SK-N-MC (cell line): ENCODE measurements at regions not wholly inside any gene's neighbourhood (a gene's known extent, or its start where the extent isn't known, plus 50 kb on each side); places are given as distances from the start of the nearest gene placed in this dataset.
A peak's percentile ranks its signal among the peaks of the same experiment; 100 is the strongest.
"Not testable (repeated sequence)": the region's sequence is repeated elsewhere in the genome, so short reads cannot be mapped to it uniquely, and the experiment has no call there.

ENCODE experiments used
- DNase-seq: peaks from one replicate; pipeline ENCODE4 v3.0.0-alpha.2; 2011; ENCODE audit warnings: low read depth, low spot score
- H3K27ac ChIP-seq: fragments of 200-600 bp; sonication (generic); 2 replicates; pipeline ENCODE4 v1.5.1; 2016; ENCODE audit warnings: mixed run types
- H3K36me3 ChIP-seq: fragments of 200-600 bp; sonication (generic); 2 replicates; pipeline ENCODE4 v1.6.1; 2017; ENCODE audit warnings: antibody characterized with exemption, low read length, mixed read lengths; ENCODE audit not compliant: insufficient read depth
- H3K4me3 ChIP-seq: fragments of 200-600 bp; sonication (generic); 2 replicates; pipeline ENCODE4 v1.5.1; 2016
- H3K9ac ChIP-seq: fragments of 200-600 bp; sonication (generic); 2 replicates; pipeline ENCODE4 v1.8.0; 2017; ENCODE audit warnings: mixed run types, mixed read lengths; ENCODE audit not compliant: insufficient read length
- H3K9me3 ChIP-seq: fragments of 200-600 bp; sonication (generic); 2 replicates; pipeline ENCODE4 v1.6.1; 2017; ENCODE audit warnings: low read depth, mild to moderate bottlenecking, antibody characterized with exemption, low read length, moderate library complexity, mixed read lengths
- EZH2 ChIP-seq: fragments of 200-600 bp; sonication (generic); IDR thresholded peaks from one replicate; pipeline ENCODE4 v1.6.1; 2017; ENCODE audit warnings: antibody characterized with exemption
- FOXP2 ChIP-seq: optimal IDR thresholded peaks from 2 replicates; pipeline ENCODE3; 2011; ENCODE audit warnings: mild to moderate bottlenecking, moderate library complexity; ENCODE audit not compliant: insufficient read depth; ENCODE audit errors: extremely low read length, control extremely low read depth
- POLR2AphosphoS5 ChIP-seq: IDR thresholded peaks from 2 replicates; pipeline ENCODE4 v1.6.1; 2012; ENCODE audit warnings: mild to moderate bottlenecking, low read depth, low read length, borderline replicate concordance

DNA sequence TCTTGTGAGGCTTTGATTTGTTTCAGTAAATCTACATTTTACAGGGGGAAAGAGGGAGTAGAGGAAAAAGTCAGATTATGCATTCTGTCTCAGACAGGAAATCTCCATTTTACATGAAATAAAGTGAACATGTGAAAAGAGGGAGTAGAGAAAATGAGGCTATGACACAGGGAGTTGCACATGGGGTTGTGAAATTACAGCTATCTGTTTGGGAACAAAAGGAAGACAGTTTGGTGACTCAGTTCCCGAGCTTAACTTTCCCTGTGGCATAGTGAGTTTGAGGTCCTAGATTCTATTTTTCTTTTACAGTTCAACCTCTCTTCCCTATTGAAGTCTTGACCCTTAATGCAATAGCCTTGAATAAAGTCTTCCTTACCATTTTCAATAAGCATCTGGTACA lies 63.2 kb upstream of the AGR3 start:
- no peak for DNase-seq
- H3K27ac ChIP-seq: no peak overlapping the region
- H3K36me3 ChIP-seq: no peaks in the 10 kb centered on the region
- no peak overlapping the region for H3K4me3 ChIP-seq
- H3K9ac ChIP-seq: no peak overlapping the region
- H3K9me3 ChIP-seq: no peaks in the 10 kb centered on the region
- TF ChIP-seq POLR2AphosphoS5 (no peak), EZH2 (no peak), FOXP2 (no peak)

- Histone ChIP-seq H3K9me3 (no peaks in the 10 kb centered on the region), H3K4me3 (no peak overlapping the region), H3K36me3 (no peaks in the 10 kb centered on the region), H3K27ac (no peak overlapping the region), H3K9ac (no peak overlapping the region)
- DNase-seq: no peak
- TF ChIP-seq POLR2AphosphoS5 (no peak), EZH2 (no peak), FOXP2 (no peak)
These were observed 63.6 kb upstream of the AGR3 start for GRCh38 chr7:16945372-16945771.

DNA sequence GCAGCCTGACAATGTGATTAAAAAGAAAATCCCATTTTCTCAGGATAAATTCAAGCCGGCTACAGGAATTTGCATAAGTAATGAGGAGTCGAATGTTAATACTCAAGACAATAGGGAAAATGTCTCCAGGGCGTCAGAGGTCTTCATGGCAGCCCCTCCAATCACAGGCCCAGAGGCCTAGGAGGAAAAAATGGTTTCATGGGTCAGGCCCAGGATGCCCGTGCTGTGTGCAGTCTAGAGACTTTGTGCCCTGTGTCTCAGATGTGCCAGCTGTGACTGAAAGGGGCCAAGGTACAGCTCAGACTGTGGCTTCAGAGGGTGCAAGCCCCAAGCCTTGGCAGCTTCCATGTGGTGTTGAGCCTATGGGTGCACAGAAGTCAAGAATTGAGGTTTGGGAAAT lies 66.3 kb upstream of the AGR3 start:
- H3K36me3 ChIP-seq, H3K9ac ChIP-seq, H3K27ac ChIP-seq, H3K9me3 ChIP-seq, DNase-seq, H3K4me3 ChIP-seq: not testable (repeated sequence)

GRCh38 chr7:16951483-16952080 lies 69.8 kb upstream of the AGR3 start:
- peak overlapping the region; percentile 56 for H3K4me3 ChIP-seq
- H3K36me3 ChIP-seq: no peaks in the 10 kb centered on the region
- no peak for TF ChIP-seq FOXP2
- no peak for TF ChIP-seq EZH2
- TF ChIP-seq POLR2AphosphoS5: no peak; the same call in 1 of the 2 replicates
- no peaks in the 10 kb centered on the region for H3K9me3 ChIP-seq
- H3K9ac ChIP-seq: peak overlapping the region; percentile 30
- peak overlapping the region; percentile 75 for H3K27ac ChIP-seq
- no peak for DNase-seq

DNA sequence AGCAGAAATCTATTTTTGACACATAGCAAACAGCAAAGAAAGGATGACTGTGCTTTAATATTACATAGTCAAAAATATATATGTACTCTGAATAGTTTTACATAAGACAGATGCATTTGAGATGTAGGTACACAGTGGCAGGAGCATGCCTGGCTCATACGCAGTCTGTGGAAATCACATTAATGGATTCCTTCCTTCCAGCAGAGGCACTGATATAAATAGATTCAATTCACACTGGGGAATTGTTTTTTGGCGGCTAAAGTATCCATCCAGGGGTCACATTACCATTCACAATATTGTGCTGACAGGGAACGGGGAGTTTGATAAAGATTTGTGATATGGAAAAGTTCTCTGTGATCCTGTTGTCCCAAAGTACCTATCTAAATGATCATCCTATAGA lies 72.5 kb upstream of the AGR3 start:
- Histone ChIP-seq H3K27ac (no peak overlapping the region), H3K4me3 (no peak overlapping the region), H3K36me3 (0 out of 2 replicates have a peak, but pooled peaks cover 6% of the 10 kb centered on the region), H3K9me3 (no peaks in the 10 kb centered on the region), H3K9ac (no peak overlapping the region)
- no peak for TF ChIP-seq EZH2
- TF ChIP-seq FOXP2: no peak
- no peak for TF ChIP-seq POLR2AphosphoS5
- no peak for DNase-seq

DNA sequence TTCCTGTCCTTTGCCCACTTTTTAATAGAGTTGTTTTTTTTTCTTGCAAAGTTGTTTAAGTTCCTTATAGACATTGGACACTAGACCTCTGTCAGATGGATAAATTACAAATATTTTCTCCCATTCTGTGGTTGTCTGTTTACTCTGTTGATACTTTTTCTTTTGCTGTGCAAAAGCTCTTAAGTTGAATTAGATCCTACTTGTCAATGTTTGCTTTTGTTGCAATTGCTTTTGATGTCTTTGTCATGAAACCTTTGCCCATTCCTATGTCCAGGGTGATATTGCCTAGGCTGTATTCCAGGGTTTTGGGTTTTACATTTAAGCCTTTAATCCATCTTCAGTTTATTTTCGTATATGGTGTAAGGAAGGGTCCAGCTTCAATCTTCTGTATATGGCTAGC lies 76.9 kb upstream of the AGR3 start:
- no peak for TF ChIP-seq FOXP2
- no peak for TF ChIP-seq EZH2
- no peak for TF ChIP-seq POLR2AphosphoS5
- Histone ChIP-seq H3K9ac (no peak overlapping the region), H3K27ac (no peak overlapping the region), H3K9me3 (no peaks in the 10 kb centered on the region), H3K4me3 (no peak overlapping the region), H3K36me3 (0 out of 2 replicates have a peak, but pooled peaks cover 6% of the 10 kb centered on the region)
- DNase-seq: no peak

GRCh38 chr7:16960337-16960965 lies 78.7 kb upstream of the AGR3 start:
- H3K27ac ChIP-seq: no peak overlapping the region
- H3K36me3 ChIP-seq: 0 out of 2 replicates have a peak, but pooled peaks cover 6% of the 10 kb centered on the region
- H3K9me3 ChIP-seq: no peaks in the 10 kb centered on the region
- no peak for DNase-seq
- no peak overlapping the region for H3K9ac ChIP-seq
- TF ChIP-seq POLR2AphosphoS5: no peak
- no peak for TF ChIP-seq FOXP2
- no peak for TF ChIP-seq EZH2
- H3K4me3 ChIP-seq: no peak overlapping the region

DNA sequence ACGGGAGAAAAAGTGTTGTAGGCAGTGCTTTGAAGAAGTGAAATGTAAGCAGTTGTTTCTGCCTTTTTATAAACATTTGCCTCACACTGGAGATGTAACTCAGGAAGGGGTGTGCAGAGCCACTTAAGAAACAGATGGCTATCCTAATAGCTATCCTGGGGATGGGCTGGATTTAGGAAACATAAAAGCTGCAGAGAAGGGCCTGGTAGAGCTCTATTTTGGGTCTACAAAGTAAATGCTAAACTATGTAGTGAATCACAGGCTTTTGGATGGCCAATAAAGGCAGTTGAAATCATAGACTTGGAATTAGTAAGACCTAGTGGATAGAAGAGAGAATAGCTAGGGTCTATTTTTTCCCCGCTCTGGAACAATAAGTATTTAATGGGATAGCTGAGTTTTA lies 79.9 kb upstream of the AGR3 start:
- no peak for DNase-seq
- H3K9me3 ChIP-seq: no peaks in the 10 kb centered on the region
- H3K9ac ChIP-seq: no peak overlapping the region
- H3K36me3 ChIP-seq: 0 out of 2 replicates have a peak, but pooled peaks cover 6% of the 10 kb centered on the region
- TF ChIP-seq POLR2AphosphoS5 (no peak), EZH2 (no peak), FOXP2 (no peak)
- H3K27ac ChIP-seq: no peak overlapping the region
- no peak overlapping the region for H3K4me3 ChIP-seq

DNA sequence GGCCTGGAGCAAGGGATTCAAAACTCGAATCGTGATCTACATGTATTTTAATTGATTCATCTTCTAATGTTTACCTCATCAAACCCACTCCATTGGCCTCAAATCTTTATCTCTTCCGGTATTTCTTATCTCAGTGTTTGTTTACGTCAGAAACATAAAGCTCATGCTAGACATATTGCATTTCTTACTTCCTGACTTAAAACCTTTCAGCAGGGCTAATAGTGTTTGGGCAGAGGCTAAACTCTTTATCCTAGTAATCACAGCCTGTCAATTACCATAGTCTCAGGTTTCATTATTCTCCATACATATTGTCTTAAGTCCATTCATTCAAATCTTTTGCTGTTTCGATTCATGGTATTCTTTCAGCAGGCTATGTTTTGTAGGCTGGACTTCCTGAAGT lies 81.3 kb upstream of the AGR3 start:
- no peak for DNase-seq
- Histone ChIP-seq H3K9me3 (no peaks in the 10 kb centered on the region), H3K9ac (no peak overlapping the region), H3K36me3 (0 out of 2 replicates have a peak, but pooled peaks cover 6% of the 10 kb centered on the region), H3K27ac (no peak overlapping the region), H3K4me3 (no peak overlapping the region)
- TF ChIP-seq FOXP2: no peak
- no peak for TF ChIP-seq POLR2AphosphoS5
- no peak for TF ChIP-seq EZH2

GRCh38 chr7:16965697-16966096 lies 83.9 kb upstream of the AGR3 start:
- not testable (repeated sequence) for DNase-seq, H3K9ac ChIP-seq, H3K36me3 ChIP-seq, H3K27ac ChIP-seq, H3K9me3 ChIP-seq, H3K4me3 ChIP-seq
